ENCODE measurements at regions not wholly inside any gene's neighbourhood (a gene's known extent, or its start where the extent isn't known, plus 50 kb on each side); places are given as distances from the start of the nearest gene placed in this dataset.

DNA sequence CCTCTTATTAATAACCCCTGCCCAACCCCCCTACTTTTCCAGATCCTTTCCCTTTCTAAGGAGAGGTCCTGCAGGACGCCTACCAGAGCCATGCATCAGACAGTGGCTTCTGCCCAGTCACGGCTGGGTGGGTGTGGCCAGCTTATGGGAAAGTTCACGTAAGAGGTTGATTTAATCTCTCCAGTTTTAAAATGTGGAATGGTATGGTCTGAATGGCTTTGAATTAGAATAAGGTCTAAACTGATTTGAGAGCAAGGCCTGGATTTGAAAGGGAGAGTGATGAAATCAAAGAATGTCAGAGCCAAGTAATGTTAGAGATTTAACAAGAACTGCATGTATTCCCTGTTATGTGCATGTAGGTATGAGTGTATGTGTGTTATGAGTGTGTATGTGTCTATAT, 275.7 kb downstream of the PAX1 start:
- no peak for TF ChIP-seq POLR2AphosphoS5 (IDR thresholded peaks at IDR 0.05; ENCODE audit: low read depth, low read length)
- TF ChIP-seq, protein P1, sequence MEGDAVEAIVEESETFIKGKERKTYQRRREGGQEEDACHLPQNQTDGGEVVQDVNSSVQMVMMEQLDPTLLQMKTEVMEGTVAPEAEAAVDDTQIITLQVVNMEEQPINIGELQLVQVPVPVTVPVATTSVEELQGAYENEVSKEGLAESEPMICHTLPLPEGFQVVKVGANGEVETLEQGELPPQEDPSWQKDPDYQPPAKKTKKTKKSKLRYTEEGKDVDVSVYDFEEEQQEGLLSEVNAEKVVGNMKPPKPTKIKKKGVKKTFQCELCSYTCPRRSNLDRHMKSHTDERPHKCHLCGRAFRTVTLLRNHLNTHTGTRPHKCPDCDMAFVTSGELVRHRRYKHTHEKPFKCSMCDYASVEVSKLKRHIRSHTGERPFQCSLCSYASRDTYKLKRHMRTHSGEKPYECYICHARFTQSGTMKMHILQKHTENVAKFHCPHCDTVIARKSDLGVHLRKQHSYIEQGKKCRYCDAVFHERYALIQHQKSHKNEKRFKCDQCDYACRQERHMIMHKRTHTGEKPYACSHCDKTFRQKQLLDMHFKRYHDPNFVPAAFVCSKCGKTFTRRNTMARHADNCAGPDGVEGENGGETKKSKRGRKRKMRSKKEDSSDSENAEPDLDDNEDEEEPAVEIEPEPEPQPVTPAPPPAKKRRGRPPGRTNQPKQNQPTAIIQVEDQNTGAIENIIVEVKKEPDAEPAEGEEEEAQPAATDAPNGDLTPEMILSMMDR (CRISPR knock-in tag; IDR thresholded peaks at IDR 0.05), result no peak

Measured in HepG2 (cell line).